ENCODE measurements at regions not wholly inside any gene's neighbourhood (a gene's known extent, or its start where the extent isn't known, plus 50 kb on each side); places are given as distances from the start of the nearest gene placed in this dataset.

DNA sequence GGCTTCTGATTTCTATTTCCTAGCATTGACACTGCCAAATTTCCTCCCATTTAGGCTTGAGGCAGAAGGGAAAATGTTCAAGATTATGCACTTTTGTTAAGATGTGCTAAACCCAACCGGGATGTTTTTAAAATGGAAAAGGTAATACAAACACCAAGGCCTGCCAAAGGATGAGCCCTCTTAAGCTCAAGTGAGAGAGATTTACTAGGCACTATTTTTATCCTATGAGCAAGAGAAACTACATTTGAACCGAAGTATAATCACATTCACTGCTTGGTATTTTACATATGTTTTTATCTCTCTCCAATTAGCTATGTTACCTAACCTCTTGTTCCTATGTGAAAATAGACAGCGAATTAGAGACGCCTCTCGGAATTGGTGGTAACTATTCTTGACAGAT is 295.8 kb downstream of the GABRB3 start:
- DNase-seq = no peak

- no peak for DNase-seq
Observed at GRCh38 chr15:26475554-26475953, 297.3 kb downstream of the GABRB3 start.

GRCh38 chr15:26472661-26473060 is 300.2 kb downstream of the GABRB3 start:
- DNase-seq = no peak

DNA sequence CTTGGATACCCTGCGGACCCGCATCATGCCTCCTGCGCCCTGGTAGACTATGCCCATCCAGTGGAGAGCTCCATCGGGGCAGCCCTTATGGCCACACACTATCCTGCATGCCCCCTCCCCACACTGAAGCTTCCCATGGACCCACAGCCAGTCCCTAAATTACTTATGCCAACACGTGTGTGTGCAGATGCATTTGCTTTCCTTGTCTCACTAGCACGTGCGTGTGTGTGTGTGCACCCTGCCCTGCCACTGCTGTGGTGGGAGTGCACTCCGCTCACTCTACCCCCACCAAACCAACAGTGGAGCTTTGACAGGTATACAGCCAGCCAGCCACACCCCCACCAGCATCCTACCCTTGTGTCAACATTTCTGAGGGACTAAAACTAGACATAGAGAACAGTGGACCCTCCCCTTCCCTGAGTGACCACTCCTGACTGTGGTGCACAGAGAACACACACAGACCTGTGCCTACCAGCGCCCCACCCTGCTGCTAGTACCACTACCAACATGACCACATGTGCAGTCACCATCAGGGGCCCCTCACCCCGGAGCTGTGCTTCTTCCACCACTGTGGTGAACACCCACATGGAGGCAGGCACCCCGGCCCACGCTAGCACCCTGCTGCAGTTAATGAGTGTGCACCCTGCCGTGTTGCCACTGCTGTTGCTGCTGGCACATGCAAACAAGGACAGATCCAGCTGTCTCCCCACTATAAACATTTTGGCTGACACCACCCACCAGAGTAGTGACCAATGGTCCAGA is 310.8 kb downstream of the GABRB3 start:
- DNase-seq = no peak

DNA sequence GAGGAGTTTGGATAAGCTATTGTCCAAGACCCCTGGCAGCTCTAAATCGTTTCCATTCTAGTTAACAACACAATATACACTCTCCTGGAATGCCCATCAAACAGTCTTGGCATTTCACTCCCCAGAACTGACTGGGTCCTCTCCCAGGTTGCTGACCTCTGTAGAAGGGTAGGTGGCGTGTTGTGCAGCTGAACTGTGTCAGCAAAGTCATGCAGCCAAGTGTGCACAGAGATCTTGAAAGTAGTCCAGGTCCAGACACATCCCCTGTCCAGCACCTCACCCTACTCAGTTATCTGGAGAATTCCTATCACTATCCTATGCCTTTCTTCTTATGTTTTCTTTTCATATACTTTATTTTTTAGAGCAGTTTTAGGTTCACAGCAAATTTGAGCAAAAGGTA is 312.7 kb downstream of the GABRB3 start:
- DNase-seq = no peak

DNA sequence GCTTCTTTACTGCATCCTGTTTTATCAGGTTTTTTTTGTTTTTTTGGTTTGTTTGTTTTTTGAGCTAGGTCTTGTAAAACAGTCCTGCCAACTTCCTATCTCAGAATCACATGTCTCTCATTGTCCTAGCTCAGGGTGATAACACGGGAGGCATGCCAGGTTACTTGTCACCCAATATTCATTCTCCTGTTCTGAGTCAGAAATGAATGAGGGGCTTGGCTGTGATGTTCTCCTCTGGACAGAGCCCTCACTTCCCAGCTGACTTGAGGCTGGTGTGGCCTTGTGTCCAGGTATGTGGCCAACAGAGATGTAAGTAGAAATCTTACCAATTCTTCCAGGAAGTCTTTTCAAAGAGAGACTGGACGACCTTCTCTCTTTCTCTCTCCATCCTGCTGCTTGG is 317.0 kb downstream of the GABRB3 start:
- DNase-seq = no peak

DNA sequence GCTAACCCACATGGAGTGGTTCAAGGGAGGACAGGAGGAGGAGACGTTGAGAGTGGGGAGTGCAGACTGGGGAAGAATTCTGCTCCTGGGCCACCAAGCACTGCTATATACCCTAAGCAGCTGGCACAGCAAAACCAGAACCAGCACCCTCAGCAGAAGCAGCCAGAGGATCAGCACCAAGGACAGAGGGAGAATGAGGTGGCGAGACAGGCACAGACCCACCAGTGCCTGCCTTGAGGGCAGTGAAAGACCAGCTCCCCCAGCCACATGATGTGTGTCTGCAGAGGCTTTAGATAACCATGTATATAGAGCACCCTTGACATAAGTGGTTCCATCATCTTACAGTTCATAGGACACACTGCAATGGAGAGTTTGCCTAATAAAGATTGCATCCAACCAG is 319.0 kb downstream of the GABRB3 start:
- no peak for DNase-seq

DNA sequence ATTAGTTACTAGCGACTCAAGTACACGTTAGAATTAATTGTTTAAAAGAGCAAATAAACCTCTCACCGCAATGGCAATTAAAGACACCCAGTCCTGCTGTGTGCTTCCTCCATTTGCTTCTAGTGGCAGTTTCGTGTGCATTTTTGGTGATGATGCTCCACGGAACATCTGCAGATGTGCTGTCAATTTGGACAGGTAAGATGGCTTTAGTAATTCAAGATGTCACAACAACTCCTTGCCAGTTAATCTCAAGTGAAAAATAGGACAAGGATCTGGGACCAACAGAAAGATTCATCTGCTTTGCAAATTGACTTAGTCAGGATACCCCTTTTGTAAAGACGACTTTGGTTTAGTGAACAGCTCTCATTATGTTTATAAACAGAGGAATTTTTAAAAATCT is 320.9 kb downstream of the GABRB3 start:
- DNase-seq = no peak

DNA sequence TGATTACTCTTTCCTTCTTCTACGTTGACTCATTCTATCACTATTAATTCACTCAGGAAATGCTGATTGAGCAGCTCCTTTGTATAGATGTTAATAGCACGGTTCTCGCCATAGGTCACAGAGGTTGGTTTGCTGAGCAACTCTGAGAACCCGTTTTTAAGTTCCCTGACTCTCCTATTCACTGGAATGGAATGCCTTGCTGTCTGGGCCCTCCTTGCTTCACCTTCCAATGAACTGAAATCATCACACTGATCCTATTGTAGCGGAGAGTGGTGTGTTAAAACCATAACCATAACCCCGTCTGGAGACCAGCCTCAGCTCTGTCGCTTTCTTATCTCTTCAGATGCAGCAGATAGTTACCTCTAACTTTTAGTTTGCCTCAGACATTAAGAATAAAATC is 323.6 kb downstream of the GABRB3 start:
- DNase-seq = no peak

DNA sequence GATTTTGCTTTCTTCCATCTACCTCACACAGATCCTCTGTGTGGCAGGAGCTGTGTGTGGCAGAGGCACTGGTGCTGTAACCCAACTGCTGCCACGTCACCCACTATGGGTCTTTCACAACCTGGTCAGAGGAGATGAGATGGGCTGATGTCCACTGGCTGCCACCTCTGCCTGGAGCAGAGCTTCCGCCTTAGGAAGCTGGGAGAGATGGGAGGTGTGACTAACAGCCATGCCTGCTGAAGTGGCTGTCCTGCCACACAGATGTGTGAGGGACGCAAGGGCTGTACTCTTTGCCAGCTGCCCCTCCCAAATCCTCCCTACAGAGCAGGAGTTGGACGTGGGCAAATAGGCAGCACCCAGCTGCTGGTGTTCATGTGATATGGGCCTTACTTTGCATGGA is 329.5 kb downstream of the GABRB3 start:
- DNase-seq = no peak

DNA sequence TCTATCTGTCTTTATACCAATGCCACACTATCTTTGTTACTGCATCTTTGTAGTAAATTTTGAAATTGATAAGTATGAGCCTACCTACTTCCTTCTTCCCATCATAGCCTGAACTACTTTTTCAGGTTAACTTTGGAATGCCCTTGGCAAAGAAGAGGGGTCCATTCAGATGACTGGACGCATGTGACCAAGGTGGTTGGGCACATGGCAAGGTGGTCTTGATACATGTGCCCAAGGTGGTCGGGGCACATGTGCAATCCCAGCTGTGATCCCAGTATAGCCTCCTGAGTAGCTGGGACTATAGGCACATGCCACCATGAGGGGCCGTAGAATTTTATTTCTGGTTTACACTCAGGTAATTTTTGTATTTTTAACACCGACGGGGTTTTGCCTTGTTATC is 330.2 kb downstream of the GABRB3 start:
- no peak for DNase-seq

DNA sequence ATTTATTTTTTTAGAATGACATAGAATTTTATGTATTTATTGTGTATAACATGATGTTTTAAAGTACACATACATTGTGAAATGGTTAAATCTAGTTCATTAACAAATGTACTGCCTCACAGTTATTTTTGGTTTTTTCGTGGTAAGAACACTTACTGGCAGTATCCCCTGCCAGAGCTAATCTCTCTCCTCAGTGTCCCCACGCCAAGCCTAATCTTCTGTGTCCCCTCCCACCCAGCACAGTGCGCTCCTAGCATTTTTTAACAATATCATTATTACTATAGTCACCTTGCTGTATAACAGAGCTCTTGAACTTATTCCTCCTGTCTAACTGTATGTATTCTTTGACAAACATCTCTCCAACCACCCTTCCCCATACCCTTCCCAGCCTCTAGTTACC is 333.2 kb downstream of the GABRB3 start:
- DNase-seq = no peak

- no peak for DNase-seq
Observed at GRCh38 chr15:26438718-26439117, 334.1 kb downstream of the GABRB3 start.

DNA sequence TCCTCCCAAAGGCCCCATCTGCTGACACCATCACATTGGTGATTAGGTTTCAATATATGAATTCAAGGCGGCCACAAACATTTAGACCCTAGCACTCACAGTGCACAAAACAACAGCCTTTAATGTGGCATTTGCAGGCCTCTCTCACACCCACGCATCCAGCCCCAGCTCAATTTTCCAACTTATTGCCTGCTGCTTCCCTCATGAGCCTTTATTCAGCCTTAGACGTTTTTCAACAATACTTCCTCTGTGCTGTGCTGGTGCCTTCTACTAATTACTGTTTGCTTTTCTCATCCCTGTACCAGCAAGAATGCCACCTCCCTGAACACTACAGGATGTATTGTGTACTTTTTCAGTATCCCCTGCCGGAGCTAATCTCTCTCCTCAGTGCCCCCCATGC is 334.6 kb downstream of the GABRB3 start:
- no peak for DNase-seq

DNA sequence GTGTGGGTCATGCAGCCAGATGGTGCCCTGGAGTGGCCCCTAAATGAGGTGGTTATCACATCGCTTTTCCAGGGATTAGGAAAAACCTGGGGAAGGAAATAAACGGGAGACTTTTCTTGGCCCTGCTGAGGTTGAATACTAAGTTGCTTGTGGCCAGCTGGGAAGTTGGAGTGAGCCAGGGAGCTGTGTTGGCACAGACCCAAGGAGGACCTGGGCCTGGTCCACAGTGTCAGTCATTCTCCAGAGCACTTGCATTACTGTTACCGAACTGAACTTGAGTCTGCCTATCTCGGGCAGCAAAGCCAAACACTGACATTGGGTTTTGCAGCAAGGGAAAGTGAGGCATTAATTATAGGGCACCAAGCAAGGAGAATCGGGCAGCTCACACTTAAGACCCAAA is 339.0 kb downstream of the GABRB3 start:
- no peak for DNase-seq

DNA sequence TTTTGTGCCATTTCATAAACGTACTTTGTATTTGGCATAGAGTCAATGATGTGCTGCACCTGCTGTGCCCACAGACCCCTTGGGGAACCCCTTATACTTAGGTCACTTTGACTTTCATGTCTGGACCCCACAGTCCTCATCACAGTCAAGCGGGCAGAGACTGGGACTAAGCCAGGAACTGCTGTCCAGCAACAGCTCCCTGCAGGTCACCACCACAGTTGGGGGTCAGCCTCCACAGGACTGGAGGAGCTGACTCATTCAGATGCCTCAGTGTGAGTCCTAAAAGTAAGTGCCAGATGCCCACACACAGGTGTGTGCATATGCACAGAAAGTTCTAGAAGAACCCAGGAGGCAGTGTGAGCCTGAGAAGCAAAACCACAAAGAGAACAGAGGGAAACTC is 339.8 kb downstream of the GABRB3 start:
- DNase-seq = no peak

DNA sequence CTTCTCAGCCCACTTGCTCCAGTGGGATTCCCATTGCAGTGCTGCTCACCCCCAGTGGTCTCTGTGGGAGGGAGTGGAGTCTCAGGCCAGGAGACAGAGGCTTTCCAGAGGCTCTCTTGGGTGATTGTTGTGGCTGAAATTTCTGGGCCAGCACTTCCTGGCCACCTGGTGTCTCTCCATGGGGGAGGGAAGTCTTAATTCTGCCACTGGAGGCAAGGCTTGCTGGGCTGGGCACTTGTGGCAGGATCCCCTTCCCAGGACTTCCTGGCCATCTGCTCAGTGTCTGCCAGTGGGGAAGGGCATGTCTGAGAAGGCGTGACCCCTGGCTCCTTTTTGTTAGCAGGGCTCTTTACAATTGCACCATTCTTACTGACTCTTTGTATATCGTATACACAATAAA is 351.8 kb downstream of the GABRB3 start:
- DNase-seq = no peak

- no peak for DNase-seq
Observed at GRCh38 chr15:26395624-26396023, 377.2 kb downstream of the GABRB3 start.

GRCh38 chr15:26394801-26395200 is 378.1 kb downstream of the GABRB3 start:
- no peak for DNase-seq

DNA sequence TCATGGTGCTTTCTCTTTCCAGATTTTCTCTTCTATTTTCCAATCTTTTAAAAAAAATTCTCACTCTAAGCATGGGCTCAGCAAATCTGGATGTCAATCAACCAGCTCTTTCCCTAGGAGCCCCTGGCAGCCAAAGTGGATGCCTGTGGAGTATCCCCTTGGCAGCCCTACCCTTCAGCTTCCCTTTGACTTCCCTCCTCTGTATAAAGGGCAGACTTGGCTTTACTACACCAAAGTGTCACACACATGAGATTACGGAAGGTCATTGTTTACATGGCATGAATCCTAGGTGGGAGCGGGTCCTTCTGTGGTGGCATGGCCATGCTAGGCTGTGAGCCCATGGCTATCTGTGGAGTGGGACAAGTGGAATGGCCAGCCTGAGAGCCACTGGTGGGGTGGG is 379.9 kb downstream of the GABRB3 start:
- DNase-seq = no peak

- no peak for DNase-seq
Observed at GRCh38 chr15:26391567-26392194, 381.2 kb downstream of the GABRB3 start.

- no peak for DNase-seq
Observed at GRCh38 chr15:26382444-26383072, 390.3 kb downstream of the GABRB3 start.

- no peak for DNase-seq
Observed at GRCh38 chr15:26378304-26378703, 394.6 kb downstream of the GABRB3 start.

DNA sequence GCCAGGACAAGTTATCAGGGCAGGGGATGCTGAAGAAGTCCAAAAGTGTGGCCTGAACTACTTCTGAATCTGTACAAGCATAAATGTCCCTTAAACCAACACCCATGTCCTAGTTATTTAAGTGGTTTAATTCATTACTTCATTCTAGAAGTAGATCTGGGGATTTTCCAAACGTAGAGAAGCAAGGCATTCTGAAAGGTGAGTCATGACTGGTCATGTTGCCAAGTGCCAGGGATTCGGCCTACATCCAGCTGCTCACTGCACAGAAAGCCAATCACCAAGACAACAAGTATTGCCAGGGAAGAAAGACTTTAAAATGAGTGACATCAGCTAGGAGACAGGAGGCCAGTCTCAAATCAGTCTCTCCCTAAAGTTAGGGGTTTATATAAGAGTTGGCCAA is 396.6 kb downstream of the GABRB3 start:
- DNase-seq = no peak

GRCh38 chr15:26374806-26375205 is 398.1 kb downstream of the GABRB3 start:
- DNase-seq = no peak
